GM19395 (cell line): ENCODE measurements at regions not wholly inside any gene's neighbourhood (a gene's known extent, or its start where the extent isn't known, plus 50 kb on each side); places are given as distances from the start of the nearest gene placed in this dataset.
A peak's percentile ranks its signal among the peaks of the same experiment; 100 is the strongest.
"Not testable (repeated sequence)": the region's sequence is repeated elsewhere in the genome, so short reads cannot be mapped to it uniquely, and the experiment has no call there.

Source experiments
- ATAC-seq: cut with Tn5 transposase; IDR thresholded peaks from one replicate; pipeline ENCODE4 v1.9.1; 2021; ENCODE audit warnings: mild to moderate bottlenecking, moderate library complexity; ENCODE audit not compliant: unreplicated experiment

DNA sequence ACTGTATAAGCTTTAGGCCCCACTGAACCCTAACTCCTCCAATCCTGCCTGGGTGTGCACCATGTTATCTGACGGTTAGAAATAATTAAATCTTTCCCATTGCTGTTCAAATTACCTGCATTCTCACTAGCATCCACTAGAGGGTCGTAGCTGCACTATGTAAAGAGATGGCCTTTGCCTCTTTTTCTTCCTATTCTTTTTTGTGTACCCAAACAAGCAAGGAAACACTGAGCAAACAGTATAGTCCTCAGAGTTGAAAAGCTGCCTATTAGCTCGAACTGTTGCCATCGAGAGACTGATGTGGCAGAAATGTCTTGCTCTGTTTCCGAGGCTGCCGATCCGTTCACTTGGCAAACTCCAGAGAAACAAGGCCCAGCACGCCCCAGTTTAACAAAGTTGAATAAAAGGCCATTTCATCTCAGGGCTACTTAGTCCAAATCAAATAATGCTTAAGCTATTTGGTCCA lies 163.8 kb upstream of the TRPM3 start:
- ATAC-seq, result peak; percentile 97

DNA sequence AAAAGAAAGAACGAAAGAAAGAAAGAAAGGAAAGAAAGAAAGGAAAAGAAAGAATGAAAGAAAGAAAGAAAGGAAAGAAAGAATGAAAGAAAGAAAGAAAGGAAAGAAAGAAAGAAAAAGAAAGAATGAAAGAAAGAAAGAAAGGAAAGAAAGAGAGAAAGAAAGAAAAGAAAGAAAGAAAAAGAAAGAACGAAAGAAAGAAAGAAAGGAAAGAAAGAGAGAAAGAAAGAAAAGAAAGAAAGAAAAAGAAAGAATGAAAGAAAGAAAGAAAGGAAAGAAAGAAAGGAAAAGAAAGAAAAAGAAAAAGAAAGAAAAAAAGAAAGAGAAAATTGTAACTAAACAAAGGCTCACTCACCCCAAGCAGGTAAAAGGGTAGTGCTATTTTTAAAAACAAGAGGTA lies 160.7 kb upstream of the TRPM3 start:
- not testable (repeated sequence) for ATAC-seq

DNA sequence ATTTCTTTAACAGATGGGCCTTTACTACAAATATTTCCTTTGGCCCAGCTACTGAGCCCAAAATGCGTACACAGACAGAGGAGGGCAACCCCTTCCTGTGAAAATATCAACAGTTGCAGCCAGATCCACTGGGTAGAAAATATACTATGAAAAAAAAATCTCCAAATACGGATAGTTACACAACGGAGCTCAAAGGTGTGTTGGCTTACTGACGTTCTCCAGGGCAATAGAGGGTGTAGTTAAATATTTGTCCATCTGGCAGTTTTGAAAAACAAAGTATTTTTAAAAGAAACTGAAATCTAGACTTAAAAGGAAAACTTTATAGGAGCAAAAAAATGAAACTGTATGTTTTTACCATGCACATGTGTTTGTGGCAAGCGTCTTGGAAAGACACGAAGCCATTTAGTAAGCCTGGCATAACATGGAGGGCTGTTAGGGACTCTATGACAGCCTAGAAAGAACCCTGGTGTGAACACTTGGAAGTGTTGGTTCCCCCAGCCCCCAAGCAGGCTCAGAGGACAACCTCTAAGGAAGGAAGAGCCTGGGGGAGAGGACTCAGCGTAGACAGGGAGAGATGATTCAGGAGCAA lies 157.8 kb upstream of the TRPM3 start:
- ATAC-seq, result no peak

DNA sequence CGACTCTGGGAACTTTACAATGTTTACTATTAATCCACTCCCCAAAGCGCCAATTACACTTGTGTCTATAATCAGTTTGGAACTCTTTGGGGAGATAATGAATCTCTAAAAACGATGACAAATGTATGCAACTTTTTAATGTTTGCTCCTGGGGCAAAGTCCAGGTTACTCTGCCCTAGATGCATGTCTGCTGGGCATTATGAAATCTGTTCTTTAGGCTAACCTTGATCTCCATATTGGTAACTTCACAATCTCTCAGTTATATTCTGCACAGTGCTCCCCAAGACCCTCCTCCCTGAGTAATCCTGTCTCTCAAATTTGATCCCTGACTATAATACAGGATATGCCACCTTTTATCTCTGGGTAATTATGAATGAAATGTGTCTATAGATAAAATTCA lies 152.2 kb upstream of the TRPM3 start:
- ATAC-seq, result no peak

DNA sequence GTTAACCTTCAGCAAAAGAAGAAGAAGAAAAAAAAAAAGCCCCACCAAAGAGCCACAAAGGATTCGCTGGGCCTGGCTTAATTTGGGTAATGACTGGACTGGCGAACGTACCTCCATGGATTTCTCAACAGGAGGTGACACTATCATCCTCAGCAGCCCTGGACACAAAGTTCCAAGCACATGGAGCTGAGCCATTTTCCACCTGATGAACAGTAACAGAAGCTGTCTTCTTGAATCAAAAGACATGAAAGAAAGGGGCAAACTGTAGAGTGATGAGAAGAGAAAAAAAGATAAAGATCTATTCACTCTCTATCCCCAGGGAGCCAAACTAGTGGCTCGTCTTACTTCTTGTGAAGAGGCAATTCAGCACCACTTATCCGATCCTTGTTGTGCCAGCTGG lies 150.2 kb upstream of the TRPM3 start:
- no peak for ATAC-seq

DNA sequence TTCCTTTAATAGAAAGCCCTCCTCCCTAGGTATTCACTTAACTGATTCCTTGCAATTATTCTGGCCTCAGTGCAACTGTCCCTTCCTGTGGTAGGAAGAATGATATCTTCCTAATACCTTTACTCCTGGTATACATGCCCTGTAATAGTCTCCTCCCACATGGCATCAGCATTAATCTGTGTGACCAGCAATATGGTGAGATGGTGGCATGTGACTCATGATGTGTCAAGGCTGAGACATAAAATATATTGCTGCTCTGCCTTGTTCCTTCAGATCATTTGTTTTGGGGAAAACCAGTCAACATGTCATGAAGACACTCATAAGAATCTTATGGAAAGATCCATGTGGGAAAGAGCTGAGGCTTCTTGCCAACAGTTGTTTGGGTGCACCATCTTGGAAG lies 149.1 kb upstream of the TRPM3 start:
- ATAC-seq, result no peak

DNA sequence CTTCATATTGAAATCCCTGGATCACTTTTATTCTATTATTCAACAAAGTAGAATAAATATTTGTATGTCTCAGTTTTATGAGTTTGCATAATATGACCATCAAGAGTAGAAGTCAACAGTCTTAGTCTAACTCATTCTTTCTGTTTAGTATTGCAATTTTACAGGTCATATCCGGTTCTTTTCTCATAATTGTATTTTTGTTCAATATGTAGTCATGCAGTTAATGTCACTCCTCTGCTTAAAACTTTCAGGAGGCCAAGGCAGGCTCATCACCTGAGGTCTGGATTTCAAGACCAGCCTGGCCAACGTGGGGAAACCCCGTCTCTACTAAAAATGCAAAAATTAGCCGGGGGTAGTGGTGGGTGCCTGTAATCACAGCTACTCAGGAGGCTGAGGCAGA lies 148.4 kb upstream of the TRPM3 start:
- no peak for ATAC-seq

DNA sequence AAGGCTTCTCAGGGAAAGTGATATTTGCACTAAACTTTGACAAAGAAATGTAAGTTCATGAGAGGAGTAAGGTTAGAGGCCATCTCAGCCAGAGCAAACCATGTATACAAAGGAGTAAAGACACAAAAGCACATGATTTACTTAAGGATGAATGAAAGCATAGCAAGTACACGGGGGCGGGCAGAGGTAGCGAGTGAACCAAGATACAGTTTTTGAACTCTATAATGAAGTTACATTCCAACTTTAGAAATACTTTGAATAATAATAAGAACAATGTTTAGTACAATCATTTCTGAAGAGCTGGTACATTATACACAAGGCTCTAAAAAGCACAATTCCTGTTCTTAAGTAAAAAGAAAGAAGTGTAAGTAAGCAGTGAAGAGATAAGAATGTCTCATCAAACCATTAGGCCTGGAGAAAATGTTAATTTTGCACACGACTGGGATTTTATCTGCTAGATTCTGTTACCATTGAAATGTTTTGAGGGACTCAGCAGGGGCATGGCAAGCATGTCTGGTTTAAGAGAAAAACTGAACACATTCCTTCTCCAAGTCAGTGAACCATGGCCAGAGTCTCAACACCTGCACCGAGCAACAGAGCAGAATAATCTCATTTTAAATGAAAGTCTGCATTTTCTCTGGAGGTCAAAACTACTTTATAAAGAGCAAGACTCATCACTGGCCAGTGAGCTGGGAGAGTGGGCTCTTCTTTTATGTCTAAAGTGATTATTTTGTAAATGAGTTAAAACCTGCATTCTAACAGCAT lies 147.6 kb upstream of the TRPM3 start:
- ATAC-seq, result no peak

DNA sequence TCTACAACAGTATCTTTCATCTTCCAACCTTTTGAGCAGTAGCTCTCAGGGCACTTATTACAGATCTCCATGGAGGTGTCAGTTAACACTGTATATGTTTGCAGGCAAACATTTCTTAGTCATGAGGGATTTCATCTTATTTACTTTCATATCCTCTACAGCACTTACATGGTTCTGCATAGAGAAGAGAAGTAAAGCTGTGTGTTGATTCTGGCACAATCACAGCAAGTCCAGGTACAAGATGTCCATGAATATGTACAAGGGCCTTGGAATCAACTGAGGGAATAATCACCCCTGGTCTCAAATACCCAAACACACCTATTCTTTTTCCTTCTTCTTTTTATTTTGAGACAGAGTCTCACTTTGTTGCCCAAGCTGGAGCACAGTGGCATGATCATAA lies 142.0 kb upstream of the TRPM3 start:
- ATAC-seq, result no peak

DNA sequence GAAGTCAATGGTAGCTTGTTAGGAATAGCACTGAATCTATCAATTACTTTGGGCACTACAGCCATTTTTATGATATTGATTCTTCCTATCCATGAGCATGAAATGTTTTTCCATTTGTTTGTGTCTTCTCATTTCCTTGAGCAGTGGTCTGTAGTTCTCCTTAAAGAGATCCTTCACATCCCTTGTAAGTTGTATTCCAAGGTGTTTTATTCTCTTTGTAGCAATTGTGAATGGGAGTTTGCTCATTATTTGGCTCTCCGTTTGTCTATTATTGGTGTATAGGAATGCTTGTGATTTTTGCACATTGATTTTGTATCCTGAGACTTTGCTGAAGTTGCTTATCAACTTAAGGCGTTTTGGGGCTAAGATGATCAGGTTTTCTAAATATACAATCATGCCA lies 139.0 kb upstream of the TRPM3 start:
- ATAC-seq, result not testable (repeated sequence)

DNA sequence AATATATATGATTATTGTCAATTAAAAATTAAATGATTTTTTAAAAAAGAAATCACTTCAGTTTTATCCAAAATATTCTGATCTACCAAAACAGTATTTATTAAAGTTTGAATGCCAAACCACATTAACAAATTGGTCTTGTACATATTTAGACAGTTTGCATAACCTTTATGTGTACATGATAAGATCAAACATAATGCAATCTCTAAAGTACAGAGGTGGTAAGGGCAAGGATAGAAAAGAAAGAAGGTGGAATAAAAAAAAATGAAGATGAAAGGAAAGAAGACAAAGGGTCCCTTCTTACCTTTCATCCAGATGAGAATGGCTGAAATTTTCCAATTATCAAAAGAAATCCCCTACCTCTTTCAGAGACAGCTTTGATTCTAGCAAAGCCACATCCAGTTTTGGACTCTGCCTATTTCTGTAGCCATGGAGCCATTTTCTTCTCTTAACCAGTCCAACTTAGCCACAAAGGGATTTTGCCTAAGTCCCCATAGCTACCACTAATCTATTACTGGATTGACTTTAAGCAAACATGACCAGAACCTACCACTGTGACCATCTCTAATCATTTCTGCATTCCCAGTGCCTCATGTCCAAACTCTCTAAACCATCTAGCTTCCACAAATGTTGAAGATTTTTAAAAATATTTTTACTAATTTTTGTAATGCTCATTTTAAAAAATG lies 133.3 kb upstream of the TRPM3 start:
- no peak for ATAC-seq

DNA sequence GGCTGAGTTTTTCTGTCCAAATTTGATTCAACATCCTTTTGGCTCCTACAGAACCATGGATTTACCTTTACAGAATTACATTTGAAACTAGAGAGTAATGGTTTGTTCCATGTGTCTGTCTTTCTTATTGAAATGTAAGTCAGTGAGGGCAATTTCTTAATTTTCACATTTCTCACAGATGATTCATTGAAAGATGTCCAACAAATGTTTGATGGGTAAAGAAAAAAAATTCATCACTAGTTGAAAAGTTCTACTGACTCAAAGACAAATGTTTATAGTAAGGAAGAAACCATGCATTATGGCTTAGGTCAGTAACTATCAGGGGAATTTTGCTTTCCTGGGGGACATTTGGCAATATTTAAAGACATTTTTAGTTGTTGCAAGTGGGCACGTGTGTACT lies 131.6 kb upstream of the TRPM3 start:
- ATAC-seq, result no peak

DNA sequence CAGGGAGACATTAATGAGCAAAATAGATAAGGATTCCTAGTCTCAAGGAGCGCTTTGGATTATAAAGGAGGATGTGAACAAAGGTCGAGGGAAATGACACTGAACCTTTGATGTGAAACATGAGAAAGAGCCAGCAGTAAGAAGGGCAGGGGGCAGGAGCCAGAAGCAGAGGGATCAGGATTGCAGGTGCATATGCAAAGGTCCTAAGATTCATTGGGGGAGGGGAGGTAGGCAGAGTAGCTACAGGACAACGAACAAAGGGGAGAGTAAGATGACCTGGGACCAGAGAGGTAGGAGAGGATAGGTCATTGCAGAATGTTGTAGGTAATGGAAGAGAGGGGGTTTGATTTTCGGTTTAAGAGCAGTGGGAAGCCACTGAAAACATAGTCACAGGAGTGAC lies 129.2 kb upstream of the TRPM3 start:
- ATAC-seq, result no peak

DNA sequence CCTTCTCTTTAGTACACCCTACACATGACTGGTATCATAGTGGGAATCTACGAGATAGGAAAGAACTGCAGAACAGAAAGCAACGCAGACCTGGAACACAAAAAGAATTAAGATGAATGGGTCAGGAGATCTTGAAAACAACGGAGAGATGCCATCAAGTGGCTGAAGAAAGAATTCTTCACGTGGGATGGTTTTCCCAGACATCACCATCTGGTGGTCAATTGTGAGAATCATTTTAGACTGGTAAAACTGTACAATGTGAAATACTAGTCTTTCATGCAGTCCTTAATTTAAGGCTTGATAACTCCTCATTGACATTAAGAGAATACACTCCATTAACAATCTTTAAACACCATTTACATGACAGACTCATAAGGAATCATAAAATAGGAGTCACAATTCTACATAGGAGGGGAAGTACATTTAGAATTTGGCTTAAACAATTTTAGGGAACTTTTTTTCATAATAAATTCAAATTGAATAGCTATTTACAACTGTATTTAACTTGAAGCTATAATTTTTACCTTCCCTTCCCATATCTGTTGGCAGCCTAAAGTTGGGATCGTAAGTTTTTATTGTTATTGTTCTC lies 128.4 kb upstream of the TRPM3 start:
- peak; percentile 92 for ATAC-seq

DNA sequence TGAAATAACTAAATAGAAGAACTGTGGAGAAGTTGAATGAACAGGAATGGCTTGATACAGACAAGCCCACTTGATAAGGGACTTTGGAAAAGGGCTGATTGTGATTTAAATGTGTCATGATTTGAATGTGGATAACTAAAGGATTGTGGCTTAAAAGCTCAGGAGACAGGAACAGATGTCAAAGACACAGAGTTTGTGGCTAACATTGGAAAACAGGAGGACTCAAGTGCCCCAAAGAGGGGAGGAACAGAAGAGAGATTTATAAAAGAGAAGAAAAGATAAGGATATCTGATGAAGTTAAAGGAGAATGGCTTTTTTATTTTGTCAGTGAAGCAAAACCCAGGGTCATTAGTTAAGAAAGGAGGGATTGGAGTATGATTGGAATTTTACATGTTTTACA lies 124.2 kb upstream of the TRPM3 start:
- no peak for ATAC-seq

DNA sequence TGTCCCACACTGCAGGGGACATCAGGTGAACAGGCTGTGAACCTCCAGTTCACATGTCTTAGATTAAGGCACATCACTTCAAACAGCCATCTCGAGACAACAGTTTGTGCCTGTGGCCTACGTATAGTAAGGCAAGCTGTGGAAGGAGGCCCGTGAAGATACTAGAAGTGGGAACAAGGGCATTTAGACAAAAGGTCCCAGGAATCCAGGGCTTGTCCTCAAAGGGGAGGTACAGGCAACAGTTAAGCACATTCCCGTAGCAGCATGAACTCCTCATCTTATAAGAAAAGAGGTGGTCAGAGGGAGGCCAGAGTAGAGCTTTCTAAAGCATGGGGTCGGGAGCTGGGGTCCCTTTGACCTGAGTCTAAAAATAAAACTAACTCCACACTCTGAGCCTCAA lies 122.5 kb upstream of the TRPM3 start:
- ATAC-seq, result no peak

DNA sequence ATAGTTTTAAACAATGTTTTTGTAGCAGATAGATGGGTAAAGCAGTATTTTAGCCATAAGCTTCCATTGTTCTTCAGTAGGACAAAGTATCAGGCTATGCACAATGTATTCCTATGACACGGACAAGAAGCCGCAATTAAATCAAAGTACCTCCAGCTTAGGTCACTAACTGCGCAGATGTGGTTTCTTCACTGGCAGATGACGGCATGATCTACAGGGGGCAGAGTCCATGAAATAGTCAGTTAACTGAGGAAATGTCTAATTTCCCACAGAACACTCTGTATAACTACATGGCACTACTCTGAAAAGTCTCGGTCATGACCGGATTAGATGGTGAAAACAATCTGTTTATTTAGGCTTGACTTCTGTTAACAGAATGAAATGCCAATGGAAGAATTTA lies 120.7 kb upstream of the TRPM3 start:
- no peak for ATAC-seq

DNA sequence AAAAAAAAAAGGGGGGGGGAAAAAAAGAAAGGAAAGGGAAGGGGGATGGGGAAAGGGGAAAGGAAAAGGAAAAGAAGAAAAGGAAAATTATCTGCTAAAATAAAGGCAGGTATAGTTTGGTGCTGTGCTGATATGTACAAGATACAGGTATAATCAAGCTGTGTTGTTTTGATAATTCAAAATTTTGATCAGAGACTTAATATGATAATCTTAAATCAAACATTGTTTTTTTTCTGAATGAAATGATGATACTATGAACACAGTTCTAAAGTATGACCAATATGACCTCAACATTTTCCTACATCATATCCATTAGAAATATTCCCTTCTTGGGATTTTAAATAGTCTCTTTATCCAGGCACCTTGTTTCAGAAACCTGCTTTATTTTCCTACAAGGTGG lies 115.6 kb upstream of the TRPM3 start:
- ATAC-seq, result no peak

DNA sequence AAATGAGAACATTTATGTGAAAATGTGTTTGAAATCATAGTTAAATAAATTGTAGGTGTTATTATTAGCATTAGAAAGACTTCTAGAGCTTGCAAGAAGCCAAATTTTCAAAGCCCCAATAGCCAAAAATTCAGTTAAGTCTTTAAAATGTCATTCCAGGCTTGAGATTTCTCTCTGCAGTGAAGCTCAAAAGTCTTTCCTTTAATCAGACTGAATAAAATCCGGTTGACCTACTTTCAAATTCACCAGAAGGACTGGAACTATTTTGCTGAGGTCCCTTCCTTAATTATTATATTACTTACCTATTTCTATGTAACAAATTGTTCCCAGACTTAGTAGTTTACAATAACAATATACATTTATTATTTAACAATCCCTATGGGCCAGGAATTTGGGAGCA lies 112.2 kb upstream of the TRPM3 start:
- no peak for ATAC-seq

DNA sequence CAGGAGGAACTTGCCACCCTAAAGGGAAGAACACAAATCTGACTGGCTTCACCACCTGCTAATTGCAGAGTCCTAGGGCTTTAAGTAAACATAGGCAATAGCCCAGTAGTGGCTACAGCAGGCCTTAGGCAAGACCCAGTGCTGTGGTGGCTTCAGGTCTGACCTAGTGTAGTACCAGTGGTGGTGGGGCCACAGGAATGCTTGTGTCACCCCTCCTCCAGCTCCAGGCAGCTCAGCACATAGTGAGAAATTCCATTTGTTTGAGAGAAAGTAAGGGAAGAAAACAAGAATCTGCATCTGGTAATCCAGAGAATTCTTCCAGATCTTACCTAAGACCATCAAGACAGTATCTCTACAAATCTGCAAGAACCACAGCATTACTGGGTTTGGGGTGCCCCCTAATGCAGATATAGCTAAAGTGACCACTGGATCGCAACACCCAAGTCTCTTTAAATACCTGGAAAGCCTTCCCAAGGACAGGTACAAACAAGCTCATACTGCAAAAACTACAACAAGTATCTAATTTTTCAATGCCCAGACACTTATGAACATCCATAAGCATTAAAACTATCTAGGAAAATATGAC lies 102.6 kb upstream of the TRPM3 start:
- ATAC-seq, result no peak

DNA sequence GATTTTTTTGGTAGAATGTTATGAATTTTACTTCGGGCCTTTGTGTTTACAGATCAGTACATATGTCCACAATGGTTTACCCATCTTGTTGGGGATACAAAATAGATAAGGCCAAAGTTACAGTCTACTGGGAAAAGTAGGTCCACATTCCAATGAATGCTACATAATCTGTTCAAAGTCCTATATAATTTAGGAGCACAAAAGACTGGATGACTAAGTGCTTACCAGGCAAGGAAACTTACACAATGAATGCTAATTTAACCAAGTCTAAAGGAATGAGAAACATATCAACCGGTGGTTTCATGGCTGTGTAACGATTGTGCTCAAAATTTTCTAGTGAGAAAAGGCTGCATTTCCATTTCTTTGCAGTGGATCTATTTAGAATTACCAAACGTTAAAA lies 97.4 kb upstream of the TRPM3 start:
- no peak for ATAC-seq

DNA sequence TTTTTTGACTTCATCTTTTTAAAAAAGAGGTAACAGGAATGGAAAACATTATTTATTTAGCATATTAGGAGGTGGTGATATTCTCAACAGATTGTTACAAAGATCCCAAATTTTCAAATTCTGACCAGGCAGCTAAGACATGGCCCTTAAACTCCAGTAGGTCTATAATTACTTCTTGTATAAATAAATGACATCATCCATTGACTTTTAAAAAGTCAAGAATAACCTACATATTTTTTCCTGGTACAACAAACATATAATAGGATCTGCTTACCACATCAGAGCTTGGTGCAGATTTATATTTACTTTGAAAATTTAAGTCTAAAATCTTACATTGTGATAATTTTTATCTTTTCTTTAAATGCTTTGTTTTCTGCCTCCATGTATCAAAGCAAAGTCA lies 92.2 kb upstream of the TRPM3 start:
- no peak for ATAC-seq
